Stimulated activated memory B cell treated with anti-CD40 and anti-IgM and Interleukin-4, amounts not matched to agents 10 μg/mL and 1 μg/mL and 100 μg/mL, for 72 hours (primary cell): ENCODE measurements at regions not wholly inside any gene's neighbourhood (a gene's known extent, or its start where the extent isn't known, plus 50 kb on each side); places are given as distances from the start of the nearest gene placed in this dataset.
"Not testable (repeated sequence)": the region's sequence is repeated elsewhere in the genome, so short reads cannot be mapped to it uniquely, and the experiment has no call there.

Source experiments
- ATAC-seq: fragments of 150-1000 bp; cut with Tn5 transposase; 2 replicates; pipeline ENCODE4 v1.10.0; 2021
- H3K27ac Mint-ChIP-seq: one replicate; pipeline ENCODE4 v1.8.0; 2022; ENCODE audit warnings: mild to moderate bottlenecking, mixed read lengths
- H3K27me3 Mint-ChIP-seq: one replicate; pipeline ENCODE4 v1.8.0; 2022; ENCODE audit warnings: mixed read lengths
- H3K36me3 Mint-ChIP-seq: one replicate; pipeline ENCODE4 v1.8.0; 2022; ENCODE audit warnings: mixed read lengths
- H3K4me1 Mint-ChIP-seq: one replicate; pipeline ENCODE4 v1.8.0; 2022; ENCODE audit warnings: mixed read lengths
- H3K4me3 Mint-ChIP-seq: one replicate; pipeline ENCODE4 v1.8.0; 2022; ENCODE audit warnings: mild to moderate bottlenecking, moderate library complexity, mixed read lengths
- H3K9me3 Mint-ChIP-seq: one replicate; pipeline ENCODE4 v1.8.0; 2022; ENCODE audit warnings: mixed read lengths

GRCh38 chr6:27700337-27700736 is 211.9 kb downstream of the OR2B2 start:
- no peak overlapping the region for H3K4me3 Mint-ChIP-seq
- H3K27me3 Mint-ChIP-seq: no peaks in the 10 kb centered on the region
- H3K27ac Mint-ChIP-seq: no peak overlapping the region
- peaks cover 22% of the 10 kb centered on the region for H3K4me1 Mint-ChIP-seq
- no peak for ATAC-seq
- no peaks in the 10 kb centered on the region for H3K9me3 Mint-ChIP-seq
- peaks cover 60% of the 10 kb centered on the region for H3K36me3 Mint-ChIP-seq

DNA sequence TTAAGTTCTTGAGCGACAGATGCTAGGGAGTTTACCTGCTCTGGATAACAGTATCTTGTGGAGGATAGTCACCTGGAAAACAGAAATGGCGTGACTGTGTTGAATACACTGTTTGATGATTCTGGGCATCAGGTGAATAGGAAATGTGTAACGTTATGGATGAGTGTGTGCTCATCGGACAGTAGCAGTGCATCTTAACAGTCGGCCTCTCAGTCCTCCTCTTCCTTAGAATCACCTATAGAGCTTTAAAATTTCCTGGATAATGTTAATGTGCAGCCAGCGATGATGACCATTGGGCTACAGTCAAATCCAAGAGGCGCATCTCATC is 217.7 kb downstream of the OR2B2 start:
- H3K9me3 Mint-ChIP-seq: no peaks in the 10 kb centered on the region
- peak overlapping the region; percentile 95 for H3K27ac Mint-ChIP-seq
- H3K27me3 Mint-ChIP-seq: no peaks in the 10 kb centered on the region
- peaks cover 35% of the 10 kb centered on the region for H3K4me1 Mint-ChIP-seq
- no peak for ATAC-seq
- H3K36me3 Mint-ChIP-seq: peaks cover 14% of the 10 kb centered on the region
- H3K4me3 Mint-ChIP-seq: peak overlapping the region; percentile 96

- Mint-ChIP-seq H3K9me3 (no peaks in the 10 kb centered on the region), H3K36me3 (peaks cover 8% of the 10 kb centered on the region), H3K4me1 (peaks cover 30% of the 10 kb centered on the region), H3K4me3 (peak overlapping the region; percentile 96), H3K27me3 (no peaks in the 10 kb centered on the region), H3K27ac (peak overlapping the region; percentile 95)
- peak; percentile 78 for ATAC-seq
Measured at GRCh38 chr6:27693766-27694546, 218.2 kb downstream of the OR2B2 start.

DNA sequence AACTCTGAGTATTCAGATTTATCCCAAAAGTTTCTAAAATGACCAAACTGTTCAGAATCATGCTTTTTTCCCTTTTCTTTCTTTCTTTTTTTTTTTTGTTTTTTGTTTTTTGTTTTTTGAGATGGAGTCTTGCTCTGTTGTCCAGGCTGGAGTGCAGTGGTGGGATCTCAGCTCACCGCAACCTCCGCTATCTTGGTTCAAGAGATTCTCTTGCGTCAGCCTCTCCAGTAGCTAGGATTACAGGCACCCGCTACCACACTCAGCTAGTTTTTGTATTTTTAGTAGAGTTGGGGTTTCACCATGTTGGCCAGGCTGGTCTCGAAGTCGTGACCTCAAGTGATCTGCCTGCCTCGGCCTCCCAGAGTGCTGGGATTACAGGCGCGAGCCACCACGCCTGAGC is 219.2 kb upstream of the ZNF184 start:
- not testable (repeated sequence) for H3K4me3 Mint-ChIP-seq, H3K36me3 Mint-ChIP-seq, H3K9me3 Mint-ChIP-seq, H3K27me3 Mint-ChIP-seq, H3K27ac Mint-ChIP-seq, ATAC-seq
- H3K4me1 Mint-ChIP-seq: peaks cover 36% of the 10 kb centered on the region

GRCh38 chr6:27688014-27688586 is 215.2 kb upstream of the ZNF184 start:
- ATAC-seq: peak; percentile 89
- no peaks in the 10 kb centered on the region for H3K9me3 Mint-ChIP-seq
- H3K4me1 Mint-ChIP-seq: peaks cover 15% of the 10 kb centered on the region
- peak overlapping the region; percentile 65 for H3K27ac Mint-ChIP-seq
- no peaks in the 10 kb centered on the region for H3K27me3 Mint-ChIP-seq
- H3K36me3 Mint-ChIP-seq: no peaks in the 10 kb centered on the region
- peak overlapping the region; percentile 80 for H3K4me3 Mint-ChIP-seq

DNA sequence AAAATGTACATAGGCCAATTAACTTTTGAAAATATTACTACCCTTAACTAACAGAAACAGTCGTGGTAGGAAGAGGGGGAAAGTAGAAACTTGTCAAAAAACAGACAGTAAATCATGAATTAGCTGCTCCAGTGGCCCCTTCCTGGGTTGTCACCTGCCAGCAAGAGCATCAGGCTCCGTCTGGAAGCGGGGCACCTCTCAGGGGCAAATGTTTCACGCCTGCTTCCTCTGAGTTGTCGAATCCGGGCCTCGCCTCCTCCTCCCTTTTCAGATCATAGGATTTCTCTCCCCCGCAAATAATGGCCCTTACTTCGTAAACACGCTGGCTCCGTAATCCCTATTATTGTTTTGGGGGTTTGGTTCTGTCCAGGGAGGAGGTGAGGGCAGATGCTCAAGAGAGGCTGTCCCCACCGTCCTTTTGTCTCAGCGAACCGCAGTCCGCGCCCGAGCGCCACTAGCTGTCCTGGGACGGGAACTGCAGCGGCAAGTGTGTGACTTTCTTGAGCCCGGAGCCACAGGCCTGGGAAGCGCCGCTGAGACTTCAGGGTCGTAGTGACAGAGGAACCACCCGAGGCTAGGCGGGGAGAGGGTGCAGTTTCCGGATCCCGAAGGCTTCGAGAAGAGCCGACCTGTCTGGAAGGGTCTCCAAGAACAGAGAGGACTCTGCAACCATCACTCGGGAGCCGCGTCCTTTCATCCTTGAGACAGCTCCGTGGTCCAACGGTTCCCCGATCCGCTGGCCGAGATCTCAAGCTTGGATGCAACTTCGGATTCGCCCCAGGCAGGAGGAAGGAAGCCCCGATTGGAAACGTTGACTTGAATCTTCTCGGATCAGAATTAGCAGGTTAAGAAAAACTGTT is 214.5 kb upstream of the ZNF184 start:
- Mint-ChIP-seq H3K27me3 (peaks cover 7% of the 10 kb centered on the region), H3K4me1 (peaks cover 15% of the 10 kb centered on the region), H3K4me3 (peak overlapping the region; percentile 80), H3K9me3 (no peaks in the 10 kb centered on the region), H3K36me3 (no peaks in the 10 kb centered on the region), H3K27ac (peak overlapping the region; percentile 65)
- peak; percentile 87 for ATAC-seq

- H3K4me3 Mint-ChIP-seq: no peak overlapping the region
- H3K27ac Mint-ChIP-seq: no peak overlapping the region
- ATAC-seq: no peak
- H3K27me3 Mint-ChIP-seq: peaks cover 23% of the 10 kb centered on the region
- peaks cover 8% of the 10 kb centered on the region for H3K4me1 Mint-ChIP-seq
- H3K9me3 Mint-ChIP-seq: no peaks in the 10 kb centered on the region
- H3K36me3 Mint-ChIP-seq: no peaks in the 10 kb centered on the region
Measured at GRCh38 chr6:27685279-27685678, 212.4 kb upstream of the ZNF184 start.

DNA sequence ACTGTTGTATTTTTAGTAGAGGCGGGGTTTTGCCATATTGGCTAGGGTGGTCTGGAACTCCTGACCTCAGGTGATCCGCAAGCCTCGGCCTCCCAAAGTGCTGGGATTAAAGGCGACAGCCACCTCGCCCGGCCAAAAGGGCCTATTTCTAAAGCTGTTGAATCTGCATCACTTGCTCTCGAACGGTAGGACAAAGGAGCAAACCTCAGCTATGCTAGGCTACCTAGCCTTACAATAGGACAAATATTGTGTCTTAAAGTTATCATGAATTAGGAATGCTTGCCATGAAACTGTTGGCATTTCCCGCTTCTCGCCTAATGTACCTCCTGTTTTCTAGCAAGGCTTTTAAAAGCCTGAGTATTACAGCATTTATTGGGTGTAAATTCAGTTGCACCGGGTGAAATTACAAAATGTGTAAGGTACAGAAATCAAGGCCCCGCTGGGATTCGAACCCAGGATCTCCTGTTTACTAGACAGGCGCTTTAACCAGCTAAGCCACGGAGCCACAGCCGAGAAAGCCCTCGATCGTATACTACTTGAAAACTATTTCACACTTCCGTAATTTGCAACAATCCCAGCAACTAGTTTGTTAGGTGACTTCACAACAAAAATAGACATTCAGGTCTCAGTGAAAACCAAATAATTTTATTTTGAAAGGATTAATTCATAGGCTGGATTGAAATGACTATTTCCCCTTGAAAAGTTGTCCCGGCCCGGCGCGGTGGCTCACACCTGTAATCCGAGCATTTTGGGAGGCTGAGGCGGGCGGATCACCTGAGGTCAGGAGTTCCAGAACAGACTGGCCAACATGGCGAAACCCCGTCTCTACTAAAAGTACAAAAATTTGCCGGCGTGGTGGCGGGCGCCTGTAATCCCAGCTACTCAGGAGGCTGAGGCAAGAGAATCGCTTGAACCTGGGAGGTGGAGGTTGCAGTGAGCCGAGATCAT is 211.6 kb upstream of the ZNF184 start:
- peaks cover 29% of the 10 kb centered on the region for H3K27me3 Mint-ChIP-seq
- no peaks in the 10 kb centered on the region for H3K9me3 Mint-ChIP-seq

DNA sequence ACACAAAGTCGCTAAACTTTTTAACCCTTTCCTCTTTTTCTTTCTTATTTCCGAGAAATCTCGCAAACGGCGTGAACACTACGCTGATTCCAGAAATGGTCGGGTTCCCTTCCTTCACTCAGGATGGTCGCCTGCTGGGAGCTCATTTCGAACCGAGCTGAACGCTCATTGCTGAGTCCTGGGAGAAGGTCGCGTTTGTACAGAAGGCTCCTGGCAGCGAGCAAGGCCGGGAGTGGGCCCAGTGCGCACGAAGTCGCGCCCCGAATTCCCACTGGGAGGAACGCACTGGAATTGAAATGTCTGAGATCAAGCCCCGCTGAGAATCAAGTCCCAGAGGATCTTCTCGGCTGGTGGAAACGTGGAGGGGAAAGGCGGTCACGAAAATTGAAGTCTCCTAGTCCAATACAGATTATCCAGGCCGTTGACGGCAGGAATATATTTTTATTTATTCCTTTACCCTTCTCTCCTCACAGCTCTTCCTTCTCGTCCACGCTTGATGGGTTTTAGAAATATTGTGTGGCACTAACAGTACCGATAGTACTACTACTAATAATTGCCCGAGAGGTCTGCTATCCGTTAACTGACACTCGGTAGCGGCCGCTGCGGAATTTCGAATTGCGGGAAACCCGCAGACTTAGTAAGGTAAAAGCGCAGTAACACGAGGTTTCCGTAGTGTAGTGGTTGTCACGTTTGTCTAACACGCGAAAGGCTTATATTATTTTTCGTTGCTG is 207.2 kb upstream of the ZNF184 start:
- H3K27me3 Mint-ChIP-seq: peaks cover 70% of the 10 kb centered on the region
- no peaks in the 10 kb centered on the region for H3K4me1 Mint-ChIP-seq
- no peak overlapping the region for H3K27ac Mint-ChIP-seq
- no peak for ATAC-seq
- no peaks in the 10 kb centered on the region for H3K9me3 Mint-ChIP-seq
- no peaks in the 10 kb centered on the region for H3K36me3 Mint-ChIP-seq
- H3K4me3 Mint-ChIP-seq: no peak overlapping the region

More for the DNA sequence above, 211.6 kb upstream of the ZNF184 start:
- Mint-ChIP-seq H3K4me3 (no peak overlapping the region), H3K27ac (no peak overlapping the region), H3K36me3 (no peaks in the 10 kb centered on the region), H3K4me1 (peaks cover 8% of the 10 kb centered on the region)
- ATAC-seq: no peak

DNA sequence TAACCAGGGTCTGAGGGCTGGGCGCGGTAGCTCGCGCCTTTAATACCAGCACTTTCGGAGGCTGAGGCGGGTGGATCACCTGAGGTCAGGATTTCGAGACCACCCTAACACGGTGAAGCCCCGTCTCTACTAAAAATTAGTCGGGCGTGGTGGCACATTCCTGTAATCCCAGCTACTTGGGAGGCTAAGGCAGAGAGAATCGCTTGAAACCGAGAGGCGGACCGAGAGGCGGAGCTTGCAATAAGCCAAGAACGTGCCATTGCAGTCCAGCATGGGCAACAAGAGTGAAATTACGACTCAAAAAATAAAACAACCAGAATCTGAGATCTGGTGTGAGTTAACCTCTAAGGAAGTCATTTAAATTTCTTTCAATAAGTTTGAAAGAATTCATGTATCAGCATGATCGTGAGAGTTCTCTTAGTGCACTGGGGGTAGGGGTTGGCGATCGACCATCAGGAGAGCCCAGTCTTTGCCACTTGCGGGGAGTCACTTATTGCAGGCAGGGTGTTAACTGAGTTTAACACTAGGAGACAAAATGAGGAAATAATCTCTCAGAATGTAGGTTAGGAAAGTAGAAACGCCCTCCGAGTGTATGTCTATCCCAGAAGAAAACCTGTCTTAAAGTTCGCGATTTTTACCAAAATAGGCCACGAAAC is 206.5 kb upstream of the ZNF184 start:
- no peak for ATAC-seq
- no peak overlapping the region for H3K27ac Mint-ChIP-seq
- H3K9me3 Mint-ChIP-seq: no peaks in the 10 kb centered on the region
- H3K36me3 Mint-ChIP-seq: no peaks in the 10 kb centered on the region
- no peak overlapping the region for H3K4me3 Mint-ChIP-seq
- no peaks in the 10 kb centered on the region for H3K4me1 Mint-ChIP-seq
- H3K27me3 Mint-ChIP-seq: peaks cover 77% of the 10 kb centered on the region

GRCh38 chr6:27678469-27678868 is 205.6 kb upstream of the ZNF184 start:
- peaks cover under 1% of the 10 kb centered on the region for H3K9me3 Mint-ChIP-seq

DNA sequence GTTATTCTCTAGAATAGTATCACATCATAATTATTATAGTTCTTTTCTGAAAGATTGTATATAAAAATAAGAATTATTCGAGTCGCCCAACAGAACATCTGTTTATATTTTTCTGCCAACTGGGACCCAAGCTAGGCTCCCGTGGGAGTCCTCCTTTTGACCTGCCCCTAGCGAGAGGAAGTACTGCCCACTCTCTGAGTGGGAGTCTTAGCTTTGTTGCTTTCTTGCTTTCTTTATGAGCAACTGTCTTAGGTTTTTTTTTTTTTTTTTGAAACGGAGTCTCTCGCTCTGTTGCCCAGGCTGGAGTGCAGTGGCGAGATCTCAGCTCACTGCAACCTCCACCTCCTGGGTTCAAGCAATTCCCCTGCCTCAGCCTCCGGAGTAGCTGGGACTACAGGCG is 202.0 kb upstream of the ZNF184 start:
- peaks cover 10% of the 10 kb centered on the region for H3K9me3 Mint-ChIP-seq
- no peaks in the 10 kb centered on the region for H3K36me3 Mint-ChIP-seq
- peaks cover 94% of the 10 kb centered on the region for H3K27me3 Mint-ChIP-seq
- no peak overlapping the region for H3K27ac Mint-ChIP-seq
- no peak for ATAC-seq
- no peak overlapping the region for H3K4me3 Mint-ChIP-seq
- H3K4me1 Mint-ChIP-seq: peaks cover 17% of the 10 kb centered on the region

More at GRCh38 chr6:27678469-27678868, 205.6 kb upstream of the ZNF184 start:
- H3K27ac Mint-ChIP-seq: no peak overlapping the region
- no peaks in the 10 kb centered on the region for H3K36me3 Mint-ChIP-seq
- H3K4me1 Mint-ChIP-seq: no peaks in the 10 kb centered on the region
- no peak overlapping the region for H3K4me3 Mint-ChIP-seq
- ATAC-seq: no peak
- peaks cover 87% of the 10 kb centered on the region for H3K27me3 Mint-ChIP-seq

- no peaks in the 10 kb centered on the region for H3K36me3 Mint-ChIP-seq
- no peak overlapping the region for H3K27ac Mint-ChIP-seq
- H3K27me3 Mint-ChIP-seq: peaks cover 97% of the 10 kb centered on the region
- ATAC-seq: no peak
- peak overlapping the region; percentile 51 for H3K4me3 Mint-ChIP-seq
- H3K4me1 Mint-ChIP-seq: peaks cover 17% of the 10 kb centered on the region
- peaks cover 12% of the 10 kb centered on the region for H3K9me3 Mint-ChIP-seq
Measured at GRCh38 chr6:27672113-27672799, 199.4 kb upstream of the ZNF184 start.
